Keratinocyte (primary cell): ENCODE measurements at regions not wholly inside any gene's neighbourhood (a gene's known extent, or its start where the extent isn't known, plus 50 kb on each side); places are given as distances from the start of the nearest gene placed in this dataset.

Experiments
- DNase-seq: peaks from one replicate; pipeline ENCODE4 v3.0.0-alpha.2; 2011; ENCODE audit warnings: low read depth, missing footprints, low spot score
- FAIRE-seq: peaks from 2 replicates; lab custom pipeline; 2011; peaks lifted over from hg19 to GRCh38; lab: Jason Lieb, UNC
- H2AFZ ChIP-seq: 2 replicates; pipeline ENCODE4 v1.6.0; 2012; ENCODE audit warnings: low read length, control low read depth, inconsistent platforms; ENCODE audit not compliant: control insufficient read depth
- H3K27ac ChIP-seq: 2 replicates; pipeline ENCODE4 v1.5.1; 2011; ENCODE audit warnings: low read length; ENCODE audit not compliant: control insufficient read depth, insufficient read depth
- H3K27me3 ChIP-seq: 3 replicates; pipeline ENCODE4 v1.6.0; 2011; ENCODE audit warnings: low read length; ENCODE audit not compliant: control insufficient read depth, insufficient read depth; ENCODE audit errors: extremely low read depth
- H3K36me3 ChIP-seq, 2 experiments: 2 replicates in 1 of 2; 3 replicates in 1 of 2; pipeline ENCODE4 v1.5.1; 2011; ENCODE audit warnings: low read length in 2 of 2, mild to moderate bottlenecking in 1 of 2; ENCODE audit not compliant: control insufficient read depth in 2 of 2, insufficient read depth in 2 of 2; ENCODE audit errors: extremely low read depth in 1 of 2
- H3K4me1 ChIP-seq: 3 replicates; pipeline ENCODE4 v1.5.1; 2011; ENCODE audit warnings: low read length; ENCODE audit not compliant: control insufficient read depth, insufficient read depth; ENCODE audit errors: extremely low read depth
- H3K4me2 ChIP-seq: 3 replicates; pipeline ENCODE4 v1.6.0; 2011; ENCODE audit warnings: low read depth, low read length; ENCODE audit not compliant: control insufficient read depth, insufficient read depth; ENCODE audit errors: extremely low read depth
- H3K4me3 ChIP-seq, 3 experiments: fragments of 200-600 bp in 1 of 3; sonication (generic) in 1 of 3; 2 replicates in 2 of 3; 3 replicates in 1 of 3; pipeline ENCODE4 v1.5.1; 2011 to 2016; ENCODE audit warnings: low read length in 3 of 3, mild to moderate bottlenecking in 3 of 3, control low read depth in 2 of 3, inconsistent platforms in 1 of 3, low read depth in 1 of 3, mixed read lengths in 1 of 3, mixed run types in 1 of 3, moderate library complexity in 1 of 3; ENCODE audit not compliant: control insufficient read depth in 2 of 3, insufficient read depth in 2 of 3; ENCODE audit errors: extremely low read depth in 1 of 3
- H3K79me2 ChIP-seq: 2 replicates; pipeline ENCODE4 v1.6.0; 2012; ENCODE audit warnings: low read length; ENCODE audit not compliant: control insufficient read depth, insufficient read depth
- H3K9ac ChIP-seq: 3 replicates; pipeline ENCODE4 v1.6.0; 2011; ENCODE audit warnings: low read length; ENCODE audit not compliant: control insufficient read depth, insufficient read depth; ENCODE audit errors: extremely low read depth
- H3K9me1 ChIP-seq: 3 replicates; pipeline ENCODE4 v1.6.0; 2011; ENCODE audit warnings: low read length; ENCODE audit not compliant: control insufficient read depth, insufficient read depth; ENCODE audit errors: extremely low read depth
- H3K9me3 ChIP-seq: 2 replicates; pipeline ENCODE4 v1.5.1; 2012; ENCODE audit warnings: low read depth, low read length; ENCODE audit not compliant: control insufficient read depth
- H4K20me1 ChIP-seq: 3 replicates; pipeline ENCODE4 v1.6.0; 2011; ENCODE audit warnings: low read length; ENCODE audit not compliant: control insufficient read depth, insufficient read depth; ENCODE audit errors: extremely low read depth
- EZH2 ChIP-seq: IDR thresholded peaks from one replicate; pipeline ENCODE4 v1.6.1; 2012; ENCODE audit warnings: inconsistent platforms, mild to moderate bottlenecking, low read length, moderate library complexity
- dilution Hi-C: fragments of 300-500 bp; cut with MboI; formaldehyde crosslinking; loops from one replicate; pipeline ENCODE4 v1.7.0; 2020; ENCODE audit warnings: low sequenced_read_pairs; ENCODE audit not compliant: extremely low pct_ligation_motif_present
- TF ChIP-seq, protein P1 (sequence below), 3 experiments: IDR thresholded peaks in 1 of 3; conservative IDR thresholded peaks in 1 of 3; optimal IDR thresholded peaks in 1 of 3; 2 replicates in 2 of 3; 3 replicates in 1 of 3; pipeline versions ENCODE3 to v1.5.1; 2011; ENCODE audit warnings: low read length in 3 of 3, mild to moderate bottlenecking in 3 of 3, moderate library complexity in 2 of 3, control low read depth in 1 of 3, inconsistent platforms in 1 of 3; ENCODE audit not compliant: insufficient read depth in 2 of 3; ENCODE audit errors: extremely low read depth in 1 of 3

DNA sequence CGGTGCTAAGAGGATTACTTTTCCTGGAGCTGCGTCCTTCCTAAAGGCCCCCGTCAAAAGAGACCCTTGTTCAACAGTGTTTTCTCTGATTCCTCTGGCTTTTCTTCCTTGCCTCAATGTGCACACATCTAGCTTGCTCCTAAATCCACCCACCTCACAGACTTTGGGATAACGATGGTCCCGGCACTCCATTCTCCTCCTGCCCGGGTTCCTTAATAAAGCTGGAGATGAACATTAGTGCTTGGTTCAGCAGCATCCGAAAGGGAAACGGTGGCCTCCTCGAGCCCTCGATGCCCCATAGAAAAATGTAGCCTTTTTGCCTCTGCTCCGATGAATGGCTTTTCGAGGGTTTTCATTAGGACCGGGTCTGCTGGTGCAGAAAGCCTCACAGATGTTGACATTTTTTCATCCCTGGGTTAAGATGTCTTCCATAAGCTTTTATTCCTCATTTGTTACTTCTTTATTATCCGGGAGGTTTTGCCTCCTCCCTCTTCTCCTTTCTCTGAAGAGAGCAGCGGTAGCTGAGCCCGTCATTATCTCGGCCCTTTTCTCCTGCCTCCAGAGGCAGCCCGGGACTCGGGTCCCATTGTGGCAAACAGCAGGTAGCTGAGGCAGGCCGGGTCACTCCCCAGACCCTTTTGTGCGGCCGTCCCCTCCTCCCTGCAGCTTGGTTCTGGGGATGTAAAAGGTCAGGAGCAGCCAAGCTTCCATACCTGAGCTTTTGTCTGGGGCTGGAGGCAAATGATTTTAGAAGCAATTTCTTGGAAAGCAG is 64.6 kb downstream of the CPN2 start:
- Histone ChIP-seq H3K9me1 (no peaks in the 10 kb centered on the region), H4K20me1 (no peaks in the 10 kb centered on the region), H3K4me3 (no peak overlapping the region), H3K9me3 (no peaks in the 10 kb centered on the region), H3K27me3 (peaks cover 3% of the 10 kb centered on the region), H3K27ac (no peak overlapping the region), H3K79me2 (no peaks in the 10 kb centered on the region), H3K4me1 (peaks cover 4% of the 10 kb centered on the region), H2AFZ (no peak overlapping the region), H3K9ac (no peak overlapping the region), H3K4me2 (no peak overlapping the region), H3K36me3 (no peaks in the 10 kb centered on the region)
- no peak for FAIRE-seq
- TF ChIP-seq, protein P1, sequence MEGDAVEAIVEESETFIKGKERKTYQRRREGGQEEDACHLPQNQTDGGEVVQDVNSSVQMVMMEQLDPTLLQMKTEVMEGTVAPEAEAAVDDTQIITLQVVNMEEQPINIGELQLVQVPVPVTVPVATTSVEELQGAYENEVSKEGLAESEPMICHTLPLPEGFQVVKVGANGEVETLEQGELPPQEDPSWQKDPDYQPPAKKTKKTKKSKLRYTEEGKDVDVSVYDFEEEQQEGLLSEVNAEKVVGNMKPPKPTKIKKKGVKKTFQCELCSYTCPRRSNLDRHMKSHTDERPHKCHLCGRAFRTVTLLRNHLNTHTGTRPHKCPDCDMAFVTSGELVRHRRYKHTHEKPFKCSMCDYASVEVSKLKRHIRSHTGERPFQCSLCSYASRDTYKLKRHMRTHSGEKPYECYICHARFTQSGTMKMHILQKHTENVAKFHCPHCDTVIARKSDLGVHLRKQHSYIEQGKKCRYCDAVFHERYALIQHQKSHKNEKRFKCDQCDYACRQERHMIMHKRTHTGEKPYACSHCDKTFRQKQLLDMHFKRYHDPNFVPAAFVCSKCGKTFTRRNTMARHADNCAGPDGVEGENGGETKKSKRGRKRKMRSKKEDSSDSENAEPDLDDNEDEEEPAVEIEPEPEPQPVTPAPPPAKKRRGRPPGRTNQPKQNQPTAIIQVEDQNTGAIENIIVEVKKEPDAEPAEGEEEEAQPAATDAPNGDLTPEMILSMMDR (optimal IDR thresholded peaks at IDR 0.05 in 1 of 3, IDR thresholded peaks at IDR 0.05 in 1 of 3, conservative IDR thresholded peaks at IDR 0.05 in 1 of 3; ENCODE audit: extremely low read depth in 1 of 3, insufficient read depth in 2 of 3, low read length in 3 of 3): no peak
- no peak for TF ChIP-seq EZH2
- dilution Hi-C loops: no loop called here
- DNase-seq: no peak

DNA sequence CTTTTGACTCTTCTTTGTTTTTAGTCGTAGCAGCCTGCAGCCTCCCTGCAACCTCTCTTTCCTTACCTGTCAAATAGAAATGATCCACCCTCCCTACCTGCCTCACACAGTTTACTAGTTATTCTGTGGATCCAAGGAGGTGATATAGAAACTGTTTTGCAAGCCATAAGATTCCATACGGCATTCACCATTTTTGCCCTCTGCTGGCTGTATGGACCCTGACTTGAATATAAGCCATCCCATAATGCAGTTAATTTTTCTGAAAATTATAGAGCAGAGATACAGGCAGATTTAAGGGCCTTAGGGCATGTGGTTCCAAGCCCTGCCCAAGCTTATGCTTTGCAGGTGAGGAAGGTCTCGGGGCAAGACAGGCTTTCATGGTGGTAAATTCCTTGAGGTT is 63.8 kb downstream of the CPN2 start:
- H2AFZ ChIP-seq: no peak overlapping the region
- no peaks in the 10 kb centered on the region for H3K27me3 ChIP-seq
- no peak overlapping the region for H3K9ac ChIP-seq
- no peak overlapping the region for H3K27ac ChIP-seq
- no peak for DNase-seq
- TF ChIP-seq, protein P1 (optimal IDR thresholded peaks at IDR 0.05 in 1 of 3, IDR thresholded peaks at IDR 0.05 in 1 of 3, conservative IDR thresholded peaks at IDR 0.05 in 1 of 3; ENCODE audit: extremely low read depth in 1 of 3, insufficient read depth in 2 of 3, low read length in 3 of 3): no peak
- TF ChIP-seq EZH2: no peak
- H3K4me2 ChIP-seq: no peak overlapping the region
- no peak overlapping the region for H3K4me3 ChIP-seq
- H3K79me2 ChIP-seq: no peaks in the 10 kb centered on the region
- peaks cover 4% of the 10 kb centered on the region for H3K4me1 ChIP-seq
- H3K9me1 ChIP-seq: no peaks in the 10 kb centered on the region
- dilution Hi-C loops: no loop called here
- H3K36me3 ChIP-seq: no peaks in the 10 kb centered on the region
- H3K9me3 ChIP-seq: no peaks in the 10 kb centered on the region
- H4K20me1 ChIP-seq: no peaks in the 10 kb centered on the region
- FAIRE-seq: no peak
